Cerebellar nuclear complex (tissue), 1 donor: ENCODE measurements at regions not wholly inside any gene's neighbourhood (a gene's known extent, or its start where the extent isn't known, plus 50 kb on each side); places are given as distances from the start of the nearest gene placed in this dataset.

Experiments
- DNase-seq, 2 experiments: peaks; one replicate each; lab custom pipeline; 2025; lab: John Stamatoyannopoulos, UW

GRCh38 chr19:46911456-46911855, 50.7 kb downstream of the ARHGAP35 start:
- no peak for DNase-seq

DNA sequence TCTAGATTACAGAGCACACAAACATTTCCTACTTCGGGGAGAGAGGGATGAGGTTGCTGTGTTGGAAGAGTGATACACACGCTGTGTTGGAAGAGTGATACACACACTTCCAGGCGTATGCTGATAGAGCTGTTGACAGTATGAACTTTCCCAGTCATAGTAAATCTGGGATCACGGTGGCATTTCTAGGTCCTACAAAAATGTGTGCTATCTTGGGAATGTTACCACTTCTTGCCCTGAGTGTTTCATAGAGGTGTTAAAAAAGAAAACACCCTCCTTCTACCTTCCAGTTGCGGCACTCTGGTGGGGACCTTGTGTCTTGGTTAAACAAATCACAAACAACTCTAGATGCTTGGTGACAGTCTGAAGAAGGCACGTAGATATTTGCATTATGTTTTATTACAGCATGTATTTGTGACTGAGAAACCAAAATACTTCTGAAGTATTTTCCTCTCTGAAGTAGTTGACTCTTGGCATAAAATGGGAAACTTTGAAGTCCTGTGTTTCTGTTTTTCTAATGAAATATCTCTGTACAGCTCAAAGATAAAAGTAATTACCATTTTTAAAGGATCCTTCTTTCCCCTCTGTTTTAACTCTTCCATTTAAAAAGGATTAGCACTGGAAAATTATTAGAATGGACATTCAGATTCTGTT, 52.5 kb downstream of the ARHGAP35 start:
- DNase-seq: no peak

- no peak for DNase-seq
These were observed 53.1 kb downstream of the ARHGAP35 start for GRCh38 chr19:46913852-46914430.

DNA sequence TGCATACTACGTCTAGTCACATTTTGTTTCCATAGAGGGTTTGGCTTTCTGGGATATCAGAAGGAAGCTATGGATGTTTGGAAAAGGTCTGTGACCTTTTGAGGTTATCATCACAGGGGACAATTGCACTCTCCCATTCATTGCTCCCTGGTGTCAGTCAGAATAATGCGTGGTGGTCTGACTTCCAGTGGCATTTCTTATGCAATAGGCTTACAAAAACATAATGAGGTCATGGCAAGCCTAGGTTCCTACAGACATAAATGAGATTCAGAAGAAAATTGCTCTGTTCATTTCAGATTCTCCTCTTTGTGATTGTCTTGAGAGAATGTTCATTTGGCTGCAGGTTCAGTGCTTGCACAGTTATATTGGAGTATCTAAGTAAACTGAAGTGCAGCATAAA, 54.6 kb downstream of the ARHGAP35 start:
- no peak for DNase-seq

DNA sequence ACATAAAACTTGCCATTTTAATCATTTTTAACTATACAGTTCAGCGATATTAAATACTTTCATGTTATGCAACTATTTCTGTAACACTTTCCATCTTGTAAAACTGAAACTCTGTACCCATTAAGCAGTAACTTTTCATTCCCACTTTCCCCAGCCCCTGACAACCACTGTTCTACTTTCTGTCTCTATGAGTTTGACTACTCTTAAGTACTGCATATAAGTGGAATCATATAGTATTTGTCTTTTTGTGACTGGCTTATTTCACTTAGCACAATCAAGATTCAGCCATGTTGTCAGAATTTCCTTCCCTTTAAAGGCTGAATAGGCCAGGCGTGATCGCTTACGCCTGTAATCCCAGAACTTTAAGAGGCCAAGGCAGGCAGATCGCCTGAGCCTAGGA, 56.2 kb downstream of the ARHGAP35 start:
- DNase-seq: no peak

DNA sequence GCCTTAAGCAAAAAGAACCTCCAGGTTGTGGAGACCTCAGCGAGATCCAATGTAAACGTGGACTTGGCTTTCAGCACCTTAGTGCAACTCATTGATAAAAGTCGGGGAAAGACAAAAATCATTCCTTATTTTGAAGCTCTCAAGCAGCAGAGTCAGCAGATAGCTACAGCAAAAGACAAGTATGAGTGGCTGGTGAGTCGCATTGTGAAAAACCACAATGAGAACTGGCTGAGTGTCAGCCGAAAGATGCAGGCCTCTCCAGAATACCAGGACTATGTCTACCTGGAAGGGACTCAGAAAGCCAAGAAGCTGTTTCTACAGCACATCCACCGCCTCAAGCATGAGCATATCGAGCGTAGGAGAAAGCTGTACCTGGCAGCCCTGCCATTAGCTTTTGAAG, 58.5 kb downstream of the ARHGAP35 start:
- DNase-seq: no peak

DNA sequence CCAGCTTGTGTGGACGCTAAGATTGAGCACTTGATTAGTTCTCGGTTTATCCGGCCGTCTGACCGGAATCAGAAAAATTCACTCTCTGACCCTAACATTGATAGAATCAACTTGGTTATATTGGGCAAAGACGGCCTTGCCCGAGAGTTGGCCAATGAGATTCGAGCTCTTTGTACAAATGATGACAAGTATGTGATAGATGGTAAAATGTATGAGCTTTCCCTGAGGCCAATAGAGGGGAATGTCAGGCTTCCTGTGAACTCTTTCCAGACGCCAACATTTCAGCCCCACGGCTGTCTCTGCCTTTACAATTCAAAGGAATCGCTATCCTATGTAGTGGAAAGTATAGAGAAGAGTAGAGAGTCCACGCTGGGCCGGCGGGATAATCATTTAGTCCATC, 59.6 kb downstream of the ARHGAP35 start:
- DNase-seq: no peak

GRCh38 chr19:46921071-46921470, 60.3 kb downstream of the ARHGAP35 start:
- DNase-seq: no peak

DNA sequence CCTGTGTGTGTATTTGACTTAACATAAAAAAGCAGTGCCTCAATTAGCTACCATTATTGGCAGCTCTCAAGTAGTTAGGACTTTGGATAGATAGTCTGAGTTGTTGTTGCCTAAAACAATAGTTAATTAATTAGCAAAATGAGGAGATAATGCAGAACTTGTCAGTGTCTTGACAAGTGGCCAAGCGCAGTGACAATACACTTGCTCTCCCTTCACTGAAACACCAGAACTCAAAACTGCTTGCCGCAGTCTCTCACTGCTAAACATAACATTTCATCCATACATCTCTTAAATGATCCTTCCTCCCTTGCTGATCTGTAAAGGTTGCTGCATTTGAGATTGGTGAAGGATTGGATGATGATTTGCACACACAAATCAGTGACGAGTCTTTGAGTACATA, 61.7 kb downstream of the ARHGAP35 start:
- DNase-seq: no peak

DNA sequence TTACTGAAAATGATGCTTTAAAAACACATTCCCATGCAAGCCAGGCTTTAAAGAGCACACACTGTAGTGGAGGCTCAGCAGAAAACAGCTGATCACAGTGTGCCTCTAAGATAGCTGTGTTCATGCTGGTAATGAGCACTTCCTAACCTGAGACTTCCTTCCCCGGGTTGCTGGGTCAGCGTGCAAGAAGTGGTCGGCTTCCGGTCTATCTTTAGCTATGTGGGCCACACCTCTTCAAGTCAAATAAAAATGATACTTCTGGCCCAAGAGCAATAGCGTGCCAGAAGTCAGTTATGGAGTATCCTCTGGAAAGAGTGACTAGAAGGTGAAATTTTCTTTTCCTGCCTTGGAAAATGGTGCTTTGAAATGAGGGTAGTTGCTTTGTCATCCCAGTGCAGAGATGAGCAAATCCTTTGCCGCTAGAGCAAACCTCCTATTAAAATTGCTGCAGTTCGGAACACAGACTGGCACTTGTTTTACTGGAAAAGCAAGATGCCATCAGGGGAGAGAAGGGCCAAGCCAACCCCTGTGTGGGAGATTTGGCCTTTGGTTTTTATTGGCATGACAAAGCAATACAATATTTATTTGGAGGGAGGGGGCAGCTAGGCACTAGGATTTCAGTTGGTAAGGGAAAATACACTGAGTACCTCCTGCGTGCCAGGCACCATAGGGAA, 64.2 kb downstream of the ARHGAP35 start:
- DNase-seq: no peak

GRCh38 chr19:46925548-46925950, 64.8 kb downstream of the ARHGAP35 start:
- DNase-seq: no peak

DNA sequence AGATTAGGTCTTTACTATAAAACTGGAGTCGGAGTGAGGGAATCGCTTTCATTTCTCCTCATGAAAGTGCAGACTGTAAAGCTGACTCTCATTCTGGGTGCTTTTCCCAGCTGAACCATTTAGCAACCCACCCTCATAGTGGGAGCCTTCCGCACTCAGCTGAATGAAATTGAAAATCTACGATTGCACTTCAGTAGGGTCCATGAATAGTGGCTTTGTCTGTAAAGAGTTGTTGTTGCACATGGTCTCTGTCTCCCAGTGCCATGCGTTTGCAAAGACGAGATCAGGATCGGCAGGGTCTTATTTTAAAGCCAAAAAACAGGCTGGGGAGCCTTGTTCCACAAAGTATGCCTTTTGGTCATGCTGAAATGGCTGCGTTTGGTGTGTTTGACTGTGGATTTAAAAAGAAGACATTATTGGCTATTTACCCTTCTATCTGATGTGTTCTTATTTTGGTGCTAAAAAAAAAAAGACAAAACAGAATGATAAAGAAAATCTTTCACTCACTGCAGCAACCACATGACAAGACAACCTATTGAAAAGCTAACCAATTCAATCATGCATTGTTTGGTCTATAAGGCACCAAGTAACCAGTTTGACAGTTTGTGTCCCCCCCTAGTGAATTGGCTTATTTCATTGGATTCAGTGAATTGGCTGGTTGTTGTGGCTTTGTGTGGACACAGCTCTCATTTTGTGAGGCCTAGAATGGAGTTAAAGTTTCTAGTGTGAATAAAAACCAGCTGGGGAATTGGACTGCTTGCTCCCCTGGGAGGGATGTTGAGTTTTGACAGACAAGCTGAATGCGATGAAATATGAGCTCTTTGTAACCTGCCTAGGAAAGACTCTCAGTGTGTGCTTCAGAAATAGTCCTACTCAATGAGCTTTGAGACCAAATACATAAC, 65.6 kb downstream of the ARHGAP35 start:
- no peak for DNase-seq

GRCh38 chr19:46927106-46927505, 66.3 kb downstream of the ARHGAP35 start:
- no peak for DNase-seq

DNA sequence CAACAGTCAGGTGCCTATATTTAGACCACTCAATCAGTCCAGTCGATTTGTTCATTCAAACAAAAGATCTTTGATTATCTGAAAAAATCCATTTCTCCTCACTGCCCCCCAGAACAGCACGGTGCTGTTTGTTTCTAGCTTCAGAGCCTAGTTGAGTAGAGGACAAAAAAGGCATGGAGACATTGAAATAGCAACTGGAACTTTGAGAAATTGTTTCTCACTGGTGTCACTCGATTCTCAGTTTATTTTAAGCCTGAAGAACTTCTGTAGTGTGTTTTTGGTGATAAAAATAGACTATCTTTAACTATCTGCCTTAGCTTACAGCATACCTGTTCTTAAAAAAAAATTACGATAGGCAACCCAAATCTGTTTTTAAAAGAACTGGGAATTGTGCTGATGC, 67.1 kb downstream of the ARHGAP35 start:
- DNase-seq: no peak

DNA sequence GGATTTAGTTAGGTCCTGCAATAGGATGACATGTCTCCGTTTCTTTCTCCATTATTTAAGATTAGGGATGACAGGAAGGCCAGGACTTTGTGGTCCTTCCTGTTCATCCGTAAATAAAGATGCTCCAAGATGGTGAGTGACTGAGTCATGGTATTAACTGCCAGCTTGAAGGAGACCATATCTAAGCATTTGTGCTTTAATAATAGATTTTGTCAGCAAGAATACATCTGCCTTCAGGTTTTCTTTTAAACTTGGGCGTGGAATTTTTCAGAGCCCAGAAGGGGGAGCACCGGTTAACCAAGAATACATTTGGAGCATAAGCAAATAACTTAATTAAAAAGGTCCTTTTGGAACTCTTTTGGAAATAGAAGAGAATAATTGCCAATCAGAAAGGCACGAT, 68.2 kb downstream of the ARHGAP35 start:
- no peak for DNase-seq

- peak in 1 of 2 experiments; percentile 8 for DNase-seq
These were observed 70.4 kb downstream of the ARHGAP35 start for GRCh38 chr19:46931202-46931601.

- DNase-seq: no peak
These were observed 71.5 kb downstream of the ARHGAP35 start for GRCh38 chr19:46932346-46932745.

DNA sequence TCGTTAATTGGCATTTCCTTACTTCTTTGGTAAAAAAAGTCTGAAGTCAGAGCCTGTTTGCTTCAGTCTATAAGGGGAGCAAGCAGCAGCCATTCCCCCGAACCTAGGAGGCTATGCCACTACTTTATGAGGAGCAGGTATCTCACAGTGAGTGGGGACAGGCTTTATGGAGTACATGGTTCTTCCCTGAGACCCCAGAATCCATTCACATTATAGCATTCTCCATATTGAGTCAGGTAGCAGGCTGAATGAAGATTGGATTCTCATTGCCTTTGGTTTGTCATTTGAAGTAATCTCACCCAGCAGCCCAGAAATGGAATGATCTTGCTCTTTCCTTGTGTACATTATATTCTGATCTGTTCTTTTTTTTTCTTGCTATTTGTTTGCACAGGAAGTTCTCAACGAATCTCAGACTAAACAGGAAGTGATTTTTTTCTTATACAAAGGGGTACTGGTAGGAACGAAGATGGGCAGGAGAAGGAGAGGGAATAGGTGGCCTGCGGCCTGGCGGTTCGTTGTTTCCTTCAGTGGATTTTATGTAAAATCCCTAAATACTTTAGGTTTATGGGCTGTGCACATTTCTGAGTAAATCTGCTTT, 74.4 kb downstream of the ARHGAP35 start:
- DNase-seq: no peak

- DNase-seq: no peak
These were observed 76.3 kb upstream of the NPAS1 start for GRCh38 chr19:46943150-46943946.

- DNase-seq: no peak
These were observed 75.4 kb upstream of the NPAS1 start for GRCh38 chr19:46944123-46944748.
